Epithelial cell of esophagus (primary cell): ENCODE measurements at regions not wholly inside any gene's neighbourhood (a gene's known extent, or its start where the extent isn't known, plus 50 kb on each side); places are given as distances from the start of the nearest gene placed in this dataset.
A peak's percentile ranks its signal among the peaks of the same experiment; 100 is the strongest.

Experiments used
- DNase-seq: peaks from one replicate; pipeline ENCODE4 v3.0.0; 2010; ENCODE audit warnings: low read depth
- H3K4me3 ChIP-seq: 2 replicates; pipeline ENCODE4 v1.5.1; 2011; ENCODE audit warnings: mild to moderate bottlenecking, low read length, control low read depth
- CTCF ChIP-seq: IDR thresholded peaks from 2 replicates; pipeline ENCODE4 v1.5.1; 2011; ENCODE audit warnings: low read depth, mild to moderate bottlenecking, low read length, control low read depth, inconsistent platforms; ENCODE audit not compliant: insufficient read depth; ENCODE audit errors: missing control alignments

DNA sequence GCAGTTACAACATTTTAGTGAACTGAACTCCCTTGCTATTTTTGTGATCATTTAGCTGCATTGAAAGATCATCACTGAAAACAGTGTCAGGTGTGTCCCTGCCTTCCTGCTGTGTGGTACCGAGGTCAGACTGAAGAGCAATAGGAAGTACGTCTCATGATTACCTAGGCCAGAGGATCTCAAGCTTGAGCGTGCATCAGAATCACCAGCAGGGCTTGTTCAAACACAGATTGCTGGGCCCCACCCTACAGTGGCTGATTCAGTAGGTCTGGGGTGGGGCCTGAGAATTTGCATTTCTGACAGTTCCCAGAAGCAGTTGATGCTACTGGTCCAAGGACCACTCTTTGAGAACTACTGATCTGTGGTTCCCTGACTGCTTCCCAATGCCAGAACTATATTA is 159.6 kb downstream of the ACTL7B start:
- DNase-seq = peak; percentile 87
- no peak for TF ChIP-seq CTCF
- H3K4me3 ChIP-seq = no peak overlapping the region

DNA sequence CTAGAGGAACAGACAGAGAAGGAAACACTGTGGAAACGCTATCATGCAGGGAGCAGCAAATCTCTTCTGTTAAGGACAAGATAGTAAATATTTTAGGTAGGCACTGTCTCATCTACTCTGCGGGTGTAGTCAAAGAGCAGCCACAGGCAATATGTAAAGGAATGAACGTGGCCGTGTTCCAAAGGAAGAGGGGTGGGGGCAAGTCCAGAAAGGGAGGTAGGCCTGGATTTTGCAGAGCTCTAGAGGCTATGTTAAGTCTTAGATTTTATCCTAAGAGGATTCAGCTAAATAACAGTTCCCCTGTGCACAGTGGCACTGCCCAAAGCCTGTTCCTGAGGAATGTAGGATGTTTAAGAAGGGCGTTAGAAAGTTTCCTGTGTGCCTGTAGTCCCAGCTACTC is 161.6 kb downstream of the ACTL7B start:
- no peak for DNase-seq
- no peak for TF ChIP-seq CTCF
- no peak overlapping the region for H3K4me3 ChIP-seq

DNA sequence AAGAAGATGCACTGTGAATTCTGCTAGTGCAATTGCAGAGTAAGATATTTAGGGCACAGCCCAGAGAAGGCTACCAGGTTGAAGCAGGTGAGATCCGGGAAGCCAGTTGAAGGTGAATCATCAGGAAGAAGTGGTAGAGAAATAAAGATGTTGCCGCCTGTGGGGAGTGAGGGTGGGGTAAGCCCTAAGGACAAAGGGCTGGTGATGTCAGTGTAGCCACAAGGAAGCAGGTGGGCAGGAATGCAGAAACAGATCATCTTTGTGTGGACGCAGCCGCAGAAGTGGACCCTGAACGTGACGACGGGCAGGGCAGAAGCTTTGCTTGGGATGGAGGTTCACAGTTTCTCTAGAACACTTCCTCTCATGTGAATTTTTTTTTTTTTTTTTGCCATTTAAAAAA is 164.2 kb downstream of the ACTL7B start:
- no peak for TF ChIP-seq CTCF
- DNase-seq = peak; percentile 94
- H3K4me3 ChIP-seq = no peak overlapping the region

DNA sequence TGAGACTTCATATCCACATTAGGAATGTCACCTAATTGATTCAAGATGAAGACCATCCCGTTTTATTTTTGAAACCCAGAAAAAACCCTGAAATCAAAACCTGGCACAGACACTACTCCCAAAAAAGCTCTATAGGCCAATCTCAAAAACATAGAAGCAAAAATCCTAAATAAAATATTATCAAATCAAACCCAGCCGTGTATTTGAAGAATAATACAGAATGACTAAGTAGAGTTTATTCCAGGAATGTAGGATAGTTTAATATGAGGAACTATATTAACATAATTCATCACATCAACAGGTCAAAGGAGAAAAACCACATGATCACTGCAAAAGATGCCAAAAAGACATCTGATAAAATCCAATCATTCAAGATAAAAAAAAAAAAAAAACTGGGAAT is 167.1 kb downstream of the ACTL7B start:
- no peak for TF ChIP-seq CTCF
- no peak overlapping the region for H3K4me3 ChIP-seq
- DNase-seq = no peak

- no peak overlapping the region for H3K4me3 ChIP-seq
- no peak for TF ChIP-seq CTCF
Measured at GRCh38 chr9:108688051-108688450, 167.7 kb downstream of the ACTL7B start.

GRCh38 chr9:108687006-108687987 is 168.5 kb downstream of the ACTL7B start:
- peak; percentile 71 for DNase-seq
- no peak for TF ChIP-seq CTCF
- no peak overlapping the region for H3K4me3 ChIP-seq

More at GRCh38 chr9:108688051-108688450, 167.7 kb downstream of the ACTL7B start:
- DNase-seq = no peak

- no peak overlapping the region for H3K4me3 ChIP-seq
- no peak for TF ChIP-seq CTCF
Measured at GRCh38 chr9:108684288-108685025, 171.3 kb downstream of the ACTL7B start.

More at GRCh38 chr9:108684288-108685025, 171.3 kb downstream of the ACTL7B start:
- no peak for DNase-seq
